PC-3 (cell line): ENCODE measurements at regions not wholly inside any gene's neighbourhood (a gene's known extent, or its start where the extent isn't known, plus 50 kb on each side); places are given as distances from the start of the nearest gene placed in this dataset.

Experiments
- EZH2phosphoT487 ChIP-seq: fragments of 300-600 bp; sonication (generic); IDR thresholded peaks from 2 replicates; pipeline ENCODE4 v1.6.1; 2018; ENCODE audit warnings: mild to moderate bottlenecking, antibody characterized with exemption, low read length, borderline replicate concordance
- TF ChIP-seq, protein P1 (sequence below): fragments of 300-600 bp; sonication (generic); conservative IDR thresholded peaks from 2 replicates; pipeline ENCODE4 v1.5.1; 2017; ENCODE audit warnings: antibody characterized with exemption, low read depth, mild to moderate bottlenecking, low read length

DNA sequence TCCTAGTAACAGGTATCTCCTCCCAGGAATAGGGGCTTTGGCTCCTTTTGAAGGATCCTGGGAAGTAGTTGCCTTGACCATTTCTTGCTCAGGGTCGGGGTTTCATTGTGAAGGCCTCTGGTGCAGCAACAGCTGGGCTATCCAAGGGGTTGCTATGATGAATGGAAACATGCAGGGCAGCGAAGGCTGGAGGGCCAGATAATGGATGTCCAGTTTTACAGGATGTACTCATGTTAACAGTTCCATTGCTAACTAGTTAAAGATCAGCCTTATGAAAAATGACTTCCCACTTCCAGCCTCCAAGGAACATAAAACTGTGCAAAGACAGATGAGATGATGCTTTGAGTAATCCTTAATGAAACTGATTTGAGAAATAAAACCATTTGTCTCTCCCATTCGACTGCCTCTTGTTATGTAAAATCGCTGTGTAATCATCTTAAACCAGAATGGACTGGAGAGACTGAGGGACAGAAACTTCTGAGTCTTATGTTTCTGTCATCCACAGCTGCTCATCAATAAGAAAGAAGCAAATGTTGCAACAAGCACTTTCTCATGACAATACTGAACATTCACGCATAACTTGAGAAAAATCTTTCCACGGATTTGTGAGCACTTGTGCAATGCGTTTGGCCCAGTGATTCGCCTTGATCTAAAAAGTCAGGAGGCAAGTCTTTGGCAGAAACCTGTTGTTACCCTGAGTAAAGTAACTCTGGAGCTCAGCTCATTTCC, 473.5 kb upstream of the RGMA start:
- TF ChIP-seq, protein P1, sequence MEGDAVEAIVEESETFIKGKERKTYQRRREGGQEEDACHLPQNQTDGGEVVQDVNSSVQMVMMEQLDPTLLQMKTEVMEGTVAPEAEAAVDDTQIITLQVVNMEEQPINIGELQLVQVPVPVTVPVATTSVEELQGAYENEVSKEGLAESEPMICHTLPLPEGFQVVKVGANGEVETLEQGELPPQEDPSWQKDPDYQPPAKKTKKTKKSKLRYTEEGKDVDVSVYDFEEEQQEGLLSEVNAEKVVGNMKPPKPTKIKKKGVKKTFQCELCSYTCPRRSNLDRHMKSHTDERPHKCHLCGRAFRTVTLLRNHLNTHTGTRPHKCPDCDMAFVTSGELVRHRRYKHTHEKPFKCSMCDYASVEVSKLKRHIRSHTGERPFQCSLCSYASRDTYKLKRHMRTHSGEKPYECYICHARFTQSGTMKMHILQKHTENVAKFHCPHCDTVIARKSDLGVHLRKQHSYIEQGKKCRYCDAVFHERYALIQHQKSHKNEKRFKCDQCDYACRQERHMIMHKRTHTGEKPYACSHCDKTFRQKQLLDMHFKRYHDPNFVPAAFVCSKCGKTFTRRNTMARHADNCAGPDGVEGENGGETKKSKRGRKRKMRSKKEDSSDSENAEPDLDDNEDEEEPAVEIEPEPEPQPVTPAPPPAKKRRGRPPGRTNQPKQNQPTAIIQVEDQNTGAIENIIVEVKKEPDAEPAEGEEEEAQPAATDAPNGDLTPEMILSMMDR, result no peak
- no peak for TF ChIP-seq EZH2phosphoT487
